GM12872 (cell line): ENCODE measurements at regions not wholly inside any gene's neighbourhood (a gene's known extent, or its start where the extent isn't known, plus 50 kb on each side); places are given as distances from the start of the nearest gene placed in this dataset.

Experiments used
- TF ChIP-seq, protein P1 (sequence below): IDR thresholded peaks from 3 replicates; pipeline ENCODE4 v1.5.1; 2011; ENCODE audit warnings: low read depth, mild to moderate bottlenecking, low read length, moderate library complexity; ENCODE audit not compliant: insufficient read depth

DNA sequence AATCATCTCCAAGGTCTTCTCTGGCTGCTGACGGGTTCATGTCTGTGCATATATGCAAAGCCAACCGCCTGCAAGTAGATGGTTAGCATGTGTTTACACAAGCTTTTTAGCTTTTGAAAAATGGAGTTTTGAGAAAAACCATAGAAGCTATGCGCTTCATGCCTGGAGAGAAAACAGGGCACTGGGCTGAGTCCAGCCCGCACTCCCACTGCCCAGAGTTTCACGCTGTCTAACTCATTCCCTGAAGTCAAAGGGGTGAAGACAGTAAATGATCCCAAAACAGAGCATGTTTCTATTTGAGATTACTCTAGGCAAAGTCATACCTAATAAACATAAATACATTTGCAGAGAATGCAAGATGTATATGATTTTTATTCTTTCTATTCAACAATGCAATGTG is 278.8 kb downstream of the IRX2 start:
- TF ChIP-seq, protein P1, sequence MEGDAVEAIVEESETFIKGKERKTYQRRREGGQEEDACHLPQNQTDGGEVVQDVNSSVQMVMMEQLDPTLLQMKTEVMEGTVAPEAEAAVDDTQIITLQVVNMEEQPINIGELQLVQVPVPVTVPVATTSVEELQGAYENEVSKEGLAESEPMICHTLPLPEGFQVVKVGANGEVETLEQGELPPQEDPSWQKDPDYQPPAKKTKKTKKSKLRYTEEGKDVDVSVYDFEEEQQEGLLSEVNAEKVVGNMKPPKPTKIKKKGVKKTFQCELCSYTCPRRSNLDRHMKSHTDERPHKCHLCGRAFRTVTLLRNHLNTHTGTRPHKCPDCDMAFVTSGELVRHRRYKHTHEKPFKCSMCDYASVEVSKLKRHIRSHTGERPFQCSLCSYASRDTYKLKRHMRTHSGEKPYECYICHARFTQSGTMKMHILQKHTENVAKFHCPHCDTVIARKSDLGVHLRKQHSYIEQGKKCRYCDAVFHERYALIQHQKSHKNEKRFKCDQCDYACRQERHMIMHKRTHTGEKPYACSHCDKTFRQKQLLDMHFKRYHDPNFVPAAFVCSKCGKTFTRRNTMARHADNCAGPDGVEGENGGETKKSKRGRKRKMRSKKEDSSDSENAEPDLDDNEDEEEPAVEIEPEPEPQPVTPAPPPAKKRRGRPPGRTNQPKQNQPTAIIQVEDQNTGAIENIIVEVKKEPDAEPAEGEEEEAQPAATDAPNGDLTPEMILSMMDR: no peak

DNA sequence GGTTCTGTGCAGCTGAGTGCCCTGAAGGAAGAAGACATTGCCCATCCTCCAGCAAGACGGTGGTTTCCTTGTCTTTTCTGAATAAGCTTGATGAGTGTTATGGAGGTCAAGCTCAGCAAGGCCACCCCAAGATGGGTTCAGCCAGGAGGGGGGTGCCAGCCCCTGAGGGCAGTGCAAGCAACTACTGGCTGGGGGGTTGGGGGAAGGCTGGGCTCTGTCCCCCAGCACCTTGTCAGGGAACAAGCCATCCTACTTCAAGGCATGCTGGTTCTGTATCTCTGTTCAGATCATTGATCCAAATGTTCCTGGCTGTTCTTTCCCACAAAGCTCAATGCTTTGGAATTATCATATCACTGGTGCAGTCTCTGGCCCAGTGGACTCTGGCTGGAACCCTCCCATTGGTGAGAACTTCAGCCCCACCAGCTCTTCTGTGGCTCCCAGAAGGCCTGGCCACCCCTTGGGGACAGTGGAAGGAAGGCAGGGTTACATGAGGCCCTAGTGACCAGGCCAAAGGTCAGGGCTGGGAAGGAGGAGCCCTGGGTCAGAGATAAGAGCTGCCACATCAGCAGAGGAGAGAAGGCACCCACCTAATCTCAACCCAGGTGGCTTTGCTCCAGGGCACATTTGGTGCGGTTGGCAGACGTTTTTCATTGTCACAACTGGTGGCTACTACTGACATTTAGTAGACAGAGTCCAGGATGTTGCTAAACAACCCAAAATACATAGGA is 280.2 kb downstream of the IRX2 start:
- TF ChIP-seq, protein P1: no peak

DNA sequence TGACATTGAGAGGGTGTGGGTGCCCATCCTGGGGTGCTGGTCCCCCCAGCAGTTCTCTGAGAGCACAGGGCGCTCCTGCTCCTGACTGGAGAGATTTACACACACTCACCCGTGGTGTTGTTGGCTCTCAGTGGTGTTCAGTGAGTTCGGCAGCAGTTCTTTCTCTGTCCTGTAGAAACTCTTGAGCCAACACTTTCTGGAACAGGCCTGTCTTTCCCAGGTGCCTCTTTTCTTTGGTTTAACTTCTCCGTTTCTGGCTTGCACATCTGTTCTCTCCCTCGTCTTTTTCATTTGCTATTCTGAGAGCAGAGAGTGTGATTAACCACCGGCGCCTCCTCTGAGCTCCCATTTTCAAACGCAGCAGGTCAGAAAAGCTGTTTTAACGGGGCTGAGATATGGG is 284.5 kb downstream of the IRX2 start:
- TF ChIP-seq, protein P1: no peak

DNA sequence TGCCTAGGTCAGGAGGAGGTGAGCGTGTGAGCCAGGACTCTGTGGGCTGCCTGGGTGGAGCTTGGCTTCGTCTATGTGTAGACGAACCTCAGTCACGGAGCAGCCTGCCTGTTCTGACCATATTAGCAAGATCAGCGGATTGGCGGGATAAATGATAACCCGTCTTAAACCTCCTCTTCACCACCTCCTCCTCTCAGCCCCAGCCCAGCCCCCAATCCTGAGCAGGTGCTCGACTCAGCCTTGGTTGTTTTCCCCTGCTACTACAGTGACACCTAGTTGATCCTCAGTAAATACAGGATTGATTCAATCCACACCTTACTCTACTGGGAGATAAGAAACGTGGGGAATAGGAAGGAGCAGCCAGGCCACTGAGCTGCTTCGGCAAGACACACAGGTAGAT is 286.1 kb downstream of the IRX2 start:
- TF ChIP-seq, protein P1: no peak

DNA sequence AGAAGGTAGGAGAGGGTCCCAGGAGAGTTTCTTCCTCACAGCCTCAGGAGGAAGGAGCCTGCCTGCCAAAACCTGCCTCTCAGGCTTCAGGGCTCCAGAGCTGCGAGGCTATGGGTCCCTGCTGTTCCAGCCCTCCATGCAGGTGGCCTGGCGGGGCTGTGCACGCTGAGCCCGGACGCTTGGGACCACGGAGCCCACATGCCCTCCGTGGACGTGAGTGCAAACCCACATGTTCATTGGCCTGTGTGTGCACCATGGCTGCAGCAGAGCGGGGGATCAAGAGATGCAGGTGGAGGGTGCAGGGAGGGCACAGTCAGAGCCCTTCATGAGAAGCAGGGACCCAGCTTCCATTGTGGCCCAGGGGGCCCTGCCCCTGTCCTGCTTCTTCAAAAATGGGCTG is 287.3 kb downstream of the IRX2 start:
- TF ChIP-seq, protein P1: no peak

DNA sequence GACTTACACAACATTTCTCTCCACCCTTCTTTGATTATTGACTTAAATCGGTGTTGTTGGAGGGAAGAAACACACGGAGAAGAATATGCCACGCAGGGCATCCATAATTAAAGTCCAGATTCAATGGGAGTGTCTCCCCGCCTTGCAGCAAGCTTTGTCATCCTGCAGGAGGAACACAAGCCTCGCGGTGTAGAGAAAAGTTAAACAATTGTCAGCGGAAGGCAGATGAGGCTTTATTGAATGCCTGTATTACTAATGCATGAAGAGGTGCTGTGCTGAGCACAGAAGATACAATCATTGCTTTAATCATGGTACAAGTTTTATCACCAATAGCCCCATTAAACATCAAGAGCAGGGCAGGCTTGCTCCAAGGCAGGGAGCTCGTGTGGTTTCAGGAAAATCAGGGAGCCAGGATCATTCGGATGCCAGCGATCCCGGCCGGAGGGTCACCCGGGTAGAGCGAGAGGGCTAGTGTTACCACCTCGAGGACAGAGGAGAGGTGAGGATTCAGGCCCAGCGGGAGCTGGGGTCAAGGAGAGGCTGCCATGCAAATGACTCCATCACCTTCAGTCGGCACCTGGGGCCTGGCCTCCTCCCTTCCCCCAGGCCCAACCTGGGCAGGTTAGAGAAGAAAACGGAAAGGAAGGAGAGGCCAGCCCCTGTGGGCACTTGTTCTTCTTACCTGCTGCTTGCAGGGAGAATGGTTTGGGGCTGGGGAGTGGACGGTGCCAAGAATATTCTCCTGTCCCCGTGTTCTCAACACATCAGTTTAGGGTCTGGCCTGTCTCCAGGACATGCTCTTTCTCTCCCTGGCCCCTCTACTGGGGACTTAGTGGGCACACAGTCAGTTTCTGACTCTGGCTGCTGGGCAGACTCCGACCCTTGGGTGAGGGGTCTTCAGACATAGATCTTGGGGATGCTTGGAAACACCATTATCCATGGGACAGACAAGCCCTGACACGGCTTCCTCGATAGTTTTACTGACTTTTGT is 289.5 kb downstream of the IRX2 start:
- TF ChIP-seq, protein P1: no peak

DNA sequence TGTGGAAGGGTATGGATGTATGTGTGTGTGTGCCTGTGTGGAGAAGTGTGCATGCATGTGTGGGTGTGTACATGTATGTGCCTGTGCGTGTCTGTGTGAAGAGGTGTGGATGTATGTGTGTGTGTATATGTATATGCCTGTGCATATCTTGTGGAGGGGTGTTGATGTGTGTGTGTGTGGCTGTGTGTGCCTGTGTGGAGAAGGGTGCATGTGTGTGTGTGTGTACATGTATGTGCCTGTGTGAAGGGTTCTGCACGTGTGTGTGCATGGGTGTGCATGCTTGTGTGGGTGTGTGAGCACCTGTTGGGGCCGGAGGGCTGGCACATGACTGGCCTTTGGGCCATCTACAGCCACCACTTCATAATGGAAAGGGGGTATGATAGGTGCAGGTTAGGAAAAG is 291.4 kb downstream of the IRX2 start:
- TF ChIP-seq, protein P1: no peak
